ENCODE measurements at regions not wholly inside any gene's neighbourhood (a gene's known extent, or its start where the extent isn't known, plus 50 kb on each side); places are given as distances from the start of the nearest gene placed in this dataset.

GRCh38 chr9:89926691-89927220 is 321.9 kb downstream of the GADD45G start:
- H3K4me3 ChIP-seq (ENCODE audit: low read depth, low read length): no peak overlapping the region
- no peak for TF ChIP-seq CTCF (IDR thresholded peaks at IDR 0.05; ENCODE audit: low read depth, low read length, missing control alignments)
- H3K27me3 ChIP-seq (replicated peaks): no peaks in the 10 kb centered on the region
- no peak for DNase-seq
- H3K27ac ChIP-seq: no peak overlapping the region
- H3K36me3 ChIP-seq (replicated peaks): no peaks in the 10 kb centered on the region
- in situ Hi-C loops (cut with HindIII; ENCODE audit: low pct_ligation_motif_present, low sequenced_read_pairs): no loop called here

GRCh38 chr9:89928106-89928505 is 323.3 kb downstream of the GADD45G start:
- Histone ChIP-seq H3K36me3 (replicated peaks) (no peaks in the 10 kb centered on the region), H3K27me3 (replicated peaks) (no peaks in the 10 kb centered on the region), H3K27ac (no peak overlapping the region), H3K4me3 (ENCODE audit: low read depth, low read length) (no peak overlapping the region)
- DNase-seq: no peak
- in situ Hi-C loops (cut with HindIII; ENCODE audit: low pct_ligation_motif_present, low sequenced_read_pairs): no loop called here
- TF ChIP-seq CTCF (IDR thresholded peaks at IDR 0.05; ENCODE audit: low read depth, low read length, missing control alignments): no peak

GRCh38 chr9:89928521-89929275 is 323.9 kb downstream of the GADD45G start:
- no peak overlapping the region for H3K27ac ChIP-seq
- no peaks in the 10 kb centered on the region for H3K36me3 ChIP-seq (replicated peaks)
- in situ Hi-C loops (cut with HindIII; ENCODE audit: low pct_ligation_motif_present, low sequenced_read_pairs): no loop called here
- no peak for DNase-seq
- no peak overlapping the region for H3K4me3 ChIP-seq (ENCODE audit: low read depth, low read length)
- TF ChIP-seq CTCF (IDR thresholded peaks at IDR 0.05; ENCODE audit: low read depth, low read length, missing control alignments): no peak
- no peaks in the 10 kb centered on the region for H3K27me3 ChIP-seq (replicated peaks)

GRCh38 chr9:89929315-89929672 is 324.5 kb downstream of the GADD45G start:
- in situ Hi-C loops (cut with HindIII; ENCODE audit: low pct_ligation_motif_present, low sequenced_read_pairs): no loop called here
- no peak for DNase-seq
- no peak for TF ChIP-seq CTCF (IDR thresholded peaks at IDR 0.05; ENCODE audit: low read depth, low read length, missing control alignments)
- Histone ChIP-seq H3K27me3 (replicated peaks) (no peaks in the 10 kb centered on the region), H3K27ac (no peak overlapping the region), H3K4me3 (ENCODE audit: low read depth, low read length) (no peak overlapping the region), H3K36me3 (replicated peaks) (no peaks in the 10 kb centered on the region)

GRCh38 chr9:89929673-89930480 is 325.1 kb downstream of the GADD45G start:
- no peak for DNase-seq
- Histone ChIP-seq H3K36me3 (replicated peaks) (no peaks in the 10 kb centered on the region), H3K27ac (no peak overlapping the region), H3K27me3 (replicated peaks) (no peaks in the 10 kb centered on the region), H3K4me3 (ENCODE audit: low read depth, low read length) (no peak overlapping the region)
- TF ChIP-seq CTCF (IDR thresholded peaks at IDR 0.05; ENCODE audit: low read depth, low read length, missing control alignments): no peak
- in situ Hi-C loops (cut with HindIII; ENCODE audit: low pct_ligation_motif_present, low sequenced_read_pairs): no loop called here

Measured in brain microvascular endothelial cell (primary cell).